Activated CD4-positive, alpha-beta T cell treated with anti-CD3 and anti-CD28 coated beads, Interleukin-2, amount 50 U/mL, for 48 hours (primary cell): ENCODE measurements at regions not wholly inside any gene's neighbourhood (a gene's known extent, or its start where the extent isn't known, plus 50 kb on each side); places are given as distances from the start of the nearest gene placed in this dataset.

ENCODE experiments used
- DNase-seq, 2 experiments: peaks; one replicate each; pipeline ENCODE4 v3.0.0-alpha.2; 2020

- no peak for DNase-seq
Measured at GRCh38 chr5:32501071-32502002, 56.8 kb upstream of the ZFR start.

DNA sequence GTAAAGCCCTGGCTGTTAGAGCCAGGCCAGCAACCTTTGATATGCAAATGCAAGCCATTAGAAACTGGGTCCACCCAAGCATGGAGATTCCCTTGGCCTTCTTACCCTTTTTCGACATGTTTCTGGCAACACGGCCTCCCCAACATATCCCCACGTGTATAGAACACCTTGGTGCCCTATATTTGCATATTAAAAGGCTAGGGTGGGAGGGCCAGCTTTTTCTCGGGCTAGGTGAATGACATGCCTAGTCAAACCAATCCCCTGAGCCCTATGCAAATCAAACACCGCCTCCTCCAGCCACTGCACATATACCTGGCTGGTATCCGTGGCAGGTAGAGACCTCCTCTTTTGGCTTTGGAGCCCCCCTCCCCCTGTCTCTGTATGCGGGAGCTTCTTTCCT, 55.6 kb upstream of the ZFR start:
- DNase-seq = no peak

DNA sequence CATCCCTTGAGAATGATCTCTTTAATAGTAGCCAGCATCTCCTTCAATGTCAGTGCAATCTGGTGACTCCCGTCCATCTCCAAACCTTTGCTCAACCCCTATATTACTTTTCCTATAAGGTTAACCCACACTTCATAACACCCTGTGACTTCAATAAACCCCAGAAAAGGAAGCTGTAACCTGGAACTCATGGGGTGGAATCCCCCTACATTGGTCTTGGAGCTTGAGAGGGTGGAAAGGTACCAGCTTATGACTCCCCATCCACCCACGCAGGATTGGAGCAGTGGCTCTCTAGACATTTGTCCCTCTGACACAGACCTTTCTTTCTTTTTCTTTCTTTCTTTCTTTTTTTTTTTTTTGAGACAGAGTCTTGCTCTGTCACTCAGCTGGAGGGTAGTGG, 54.7 kb upstream of the ZFR start:
- DNase-seq = peak; percentile 8 to 23

DNA sequence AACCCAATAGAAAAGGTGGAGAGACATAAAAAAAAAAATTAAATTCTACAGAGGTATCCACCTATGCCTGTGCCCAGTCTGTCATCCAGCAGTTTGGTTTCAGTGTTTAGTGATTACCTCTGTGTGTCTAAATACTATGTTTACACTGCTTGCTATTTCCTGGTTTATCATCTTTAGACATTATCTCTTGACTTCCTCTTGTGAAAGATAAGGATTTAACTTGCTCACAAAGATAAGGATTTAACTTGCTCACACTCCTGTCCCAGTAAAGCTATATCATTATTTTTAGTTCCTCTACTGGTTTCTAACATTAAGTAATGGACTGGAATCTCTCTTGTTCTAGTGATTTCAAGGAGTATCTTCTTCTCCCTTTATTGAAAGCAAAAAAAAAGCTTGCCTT, 53.9 kb upstream of the ZFR start:
- DNase-seq = no peak

GRCh38 chr5:32496104-32496503, 51.6 kb upstream of the ZFR start:
- DNase-seq = no peak

DNA sequence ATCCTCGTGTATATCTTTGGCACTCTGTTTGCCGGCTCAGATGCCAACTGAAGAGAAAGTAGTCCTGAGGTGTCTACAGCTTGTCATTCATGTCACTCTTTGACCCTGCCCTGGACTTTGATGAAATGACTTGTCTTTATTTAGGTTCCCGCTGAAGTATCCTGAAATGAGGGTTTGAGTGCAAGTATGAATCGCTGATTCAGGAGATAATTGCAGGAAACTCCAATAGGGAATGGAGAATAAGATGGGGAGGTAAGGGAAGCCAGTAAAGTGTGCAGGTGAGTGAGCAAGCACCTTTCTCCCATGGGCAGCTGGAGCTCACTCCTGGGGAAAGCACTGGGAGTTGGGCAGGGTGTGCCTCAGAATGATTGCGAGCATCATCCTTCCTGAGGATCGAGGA, 50.3 kb upstream of the ZFR start:
- no peak for DNase-seq
